Mucosa of stomach (tissue), 1 donor: ENCODE measurements at regions not wholly inside any gene's neighbourhood (a gene's known extent, or its start where the extent isn't known, plus 50 kb on each side); places are given as distances from the start of the nearest gene placed in this dataset.

Source experiments
- H3K27me3 ChIP-seq: one replicate; pipeline ENCODE4 v1.7.0; 2013; ENCODE audit warnings: mild to moderate bottlenecking, low read length; ENCODE audit not compliant: control insufficient read depth, insufficient read depth
- H3K36me3 ChIP-seq: one replicate; pipeline ENCODE4 v1.7.0; 2013; ENCODE audit warnings: low read length; ENCODE audit not compliant: control insufficient read depth, insufficient read depth
- H3K4me1 ChIP-seq: one replicate; pipeline ENCODE4 v1.7.0; 2013; ENCODE audit warnings: mild to moderate bottlenecking, low read length; ENCODE audit not compliant: control insufficient read depth, insufficient read depth
- H3K4me3 ChIP-seq: one replicate; pipeline ENCODE4 v1.7.0; 2013; ENCODE audit warnings: low read length
- H3K9ac ChIP-seq: one replicate; pipeline ENCODE4 v1.7.0; 2013; ENCODE audit warnings: mild to moderate bottlenecking, low read length, moderate library complexity
- H3K9me3 ChIP-seq: one replicate; pipeline ENCODE4 v1.7.0; 2013; ENCODE audit warnings: mild to moderate bottlenecking, low read length, moderate library complexity; ENCODE audit not compliant: control insufficient read depth
- donor health status: Pancreatic carcinoma.

- Histone ChIP-seq H3K36me3 (no peaks in the 10 kb centered on the region), H3K4me1 (no peaks in the 10 kb centered on the region), H3K9ac (no peak overlapping the region), H3K9me3 (no peaks in the 10 kb centered on the region), H3K27me3 (no peaks in the 10 kb centered on the region), H3K4me3 (no peak overlapping the region)
These were observed 848.0 kb downstream of the RNF144A start for GRCh38 chr2:7765236-7765635.

- H3K9ac ChIP-seq, result no peak overlapping the region
- H3K9me3 ChIP-seq, result no peaks in the 10 kb centered on the region
- H3K27me3 ChIP-seq, result no peaks in the 10 kb centered on the region
- H3K4me1 ChIP-seq, result no peaks in the 10 kb centered on the region
- no peaks in the 10 kb centered on the region for H3K36me3 ChIP-seq
- no peak overlapping the region for H3K4me3 ChIP-seq
These were observed 849.0 kb downstream of the RNF144A start for GRCh38 chr2:7766088-7766722.

- Histone ChIP-seq H3K36me3 (no peaks in the 10 kb centered on the region), H3K9me3 (no peaks in the 10 kb centered on the region), H3K9ac (no peak overlapping the region), H3K4me3 (no peak overlapping the region), H3K4me1 (no peaks in the 10 kb centered on the region), H3K27me3 (no peaks in the 10 kb centered on the region)
These were observed 849.9 kb downstream of the RNF144A start for GRCh38 chr2:7766978-7767565.

GRCh38 chr2:7767902-7768301, 850.7 kb downstream of the RNF144A start:
- H3K4me3 ChIP-seq, result no peak overlapping the region
- no peaks in the 10 kb centered on the region for H3K36me3 ChIP-seq
- H3K4me1 ChIP-seq, result no peaks in the 10 kb centered on the region
- no peaks in the 10 kb centered on the region for H3K9me3 ChIP-seq
- H3K9ac ChIP-seq, result no peak overlapping the region
- H3K27me3 ChIP-seq, result no peaks in the 10 kb centered on the region

- no peaks in the 10 kb centered on the region for H3K36me3 ChIP-seq
- no peaks in the 10 kb centered on the region for H3K9me3 ChIP-seq
- H3K9ac ChIP-seq, result no peak overlapping the region
- H3K27me3 ChIP-seq, result no peaks in the 10 kb centered on the region
- no peak overlapping the region for H3K4me3 ChIP-seq
- no peaks in the 10 kb centered on the region for H3K4me1 ChIP-seq
These were observed 854.6 kb downstream of the RNF144A start for GRCh38 chr2:7771781-7772180.

GRCh38 chr2:7773362-7774360, 856.4 kb downstream of the RNF144A start:
- H3K36me3 ChIP-seq, result no peaks in the 10 kb centered on the region
- H3K27me3 ChIP-seq, result no peaks in the 10 kb centered on the region
- no peak overlapping the region for H3K4me3 ChIP-seq
- no peak overlapping the region for H3K9ac ChIP-seq
- no peaks in the 10 kb centered on the region for H3K4me1 ChIP-seq
- no peaks in the 10 kb centered on the region for H3K9me3 ChIP-seq

GRCh38 chr2:7774481-7774880, 857.3 kb downstream of the RNF144A start:
- no peaks in the 10 kb centered on the region for H3K36me3 ChIP-seq
- H3K27me3 ChIP-seq, result no peaks in the 10 kb centered on the region
- H3K9ac ChIP-seq, result no peak overlapping the region
- no peak overlapping the region for H3K4me3 ChIP-seq
- no peaks in the 10 kb centered on the region for H3K4me1 ChIP-seq
- H3K9me3 ChIP-seq, result no peaks in the 10 kb centered on the region

- no peaks in the 10 kb centered on the region for H3K36me3 ChIP-seq
- H3K9me3 ChIP-seq, result no peaks in the 10 kb centered on the region
- no peaks in the 10 kb centered on the region for H3K27me3 ChIP-seq
- no peak overlapping the region for H3K9ac ChIP-seq
- no peaks in the 10 kb centered on the region for H3K4me1 ChIP-seq
- no peak overlapping the region for H3K4me3 ChIP-seq
These were observed 860.5 kb downstream of the RNF144A start for GRCh38 chr2:7777668-7778067.

GRCh38 chr2:7780321-7780720, 863.1 kb downstream of the RNF144A start:
- H3K4me3 ChIP-seq, result no peak overlapping the region
- H3K9ac ChIP-seq, result no peak overlapping the region
- no peaks in the 10 kb centered on the region for H3K9me3 ChIP-seq
- H3K27me3 ChIP-seq, result no peaks in the 10 kb centered on the region
- no peaks in the 10 kb centered on the region for H3K4me1 ChIP-seq
- H3K36me3 ChIP-seq, result no peaks in the 10 kb centered on the region

- Histone ChIP-seq H3K36me3 (no peaks in the 10 kb centered on the region), H3K9ac (no peak overlapping the region), H3K9me3 (no peaks in the 10 kb centered on the region), H3K4me1 (no peaks in the 10 kb centered on the region), H3K4me3 (no peak overlapping the region), H3K27me3 (no peaks in the 10 kb centered on the region)
These were observed 868.5 kb downstream of the RNF144A start for GRCh38 chr2:7785700-7786099.

GRCh38 chr2:7788736-7789135, 871.5 kb downstream of the RNF144A start:
- Histone ChIP-seq H3K27me3 (no peaks in the 10 kb centered on the region), H3K4me1 (peaks cover 7% of the 10 kb centered on the region), H3K9me3 (no peaks in the 10 kb centered on the region), H3K9ac (no peak overlapping the region), H3K4me3 (no peak overlapping the region), H3K36me3 (no peaks in the 10 kb centered on the region)

- peaks cover 7% of the 10 kb centered on the region for H3K4me1 ChIP-seq
- no peak overlapping the region for H3K4me3 ChIP-seq
- no peaks in the 10 kb centered on the region for H3K36me3 ChIP-seq
- H3K9me3 ChIP-seq, result no peaks in the 10 kb centered on the region
- no peaks in the 10 kb centered on the region for H3K27me3 ChIP-seq
- no peak overlapping the region for H3K9ac ChIP-seq
These were observed 874.9 kb downstream of the RNF144A start for GRCh38 chr2:7792031-7792651.
